Glutamatergic neuron (in vitro differentiated cells): ENCODE measurements at regions not wholly inside any gene's neighbourhood (a gene's known extent, or its start where the extent isn't known, plus 50 kb on each side); places are given as distances from the start of the nearest gene placed in this dataset.

Experiments
- DNase-seq: peaks from one replicate; pipeline ENCODE4 v3.0.0; 2022
- H3K27ac Mint-ChIP-seq: one replicate; pipeline ENCODE4 v1.8.0; 2020; ENCODE audit warnings: mild to moderate bottlenecking, mixed read lengths, inconsistent platforms; ENCODE audit not compliant: unreplicated experiment
- H3K27me3 Mint-ChIP-seq: one replicate; pipeline ENCODE4 v1.8.0; 2020; ENCODE audit warnings: mild to moderate bottlenecking, moderate library complexity, mixed read lengths, inconsistent platforms; ENCODE audit not compliant: unreplicated experiment
- H3K36me3 Mint-ChIP-seq: one replicate; pipeline ENCODE4 v1.8.0; 2020; ENCODE audit warnings: mild to moderate bottlenecking, mixed read lengths, inconsistent platforms; ENCODE audit not compliant: unreplicated experiment
- H3K4me1 Mint-ChIP-seq: one replicate; pipeline ENCODE4 v1.8.0; 2020; ENCODE audit warnings: mild to moderate bottlenecking, low read depth, mixed read lengths, inconsistent platforms; ENCODE audit not compliant: unreplicated experiment
- H3K4me3 Mint-ChIP-seq: one replicate; pipeline ENCODE4 v1.8.0; 2020; ENCODE audit warnings: mild to moderate bottlenecking, mixed read lengths, inconsistent platforms; ENCODE audit not compliant: unreplicated experiment
- H3K9me3 Mint-ChIP-seq: one replicate; pipeline ENCODE4 v1.8.0; 2020; ENCODE audit warnings: mild to moderate bottlenecking, moderate library complexity, mixed read lengths, inconsistent platforms; ENCODE audit not compliant: unreplicated experiment
- TF ChIP-seq, protein P1 (sequence below): fragments of 200-600 bp; sonication (generic); IDR thresholded peaks from one replicate; pipeline ENCODE4 v1.5.0; 2021; ENCODE audit not compliant: partially characterized antibody, unreplicated experiment

DNA sequence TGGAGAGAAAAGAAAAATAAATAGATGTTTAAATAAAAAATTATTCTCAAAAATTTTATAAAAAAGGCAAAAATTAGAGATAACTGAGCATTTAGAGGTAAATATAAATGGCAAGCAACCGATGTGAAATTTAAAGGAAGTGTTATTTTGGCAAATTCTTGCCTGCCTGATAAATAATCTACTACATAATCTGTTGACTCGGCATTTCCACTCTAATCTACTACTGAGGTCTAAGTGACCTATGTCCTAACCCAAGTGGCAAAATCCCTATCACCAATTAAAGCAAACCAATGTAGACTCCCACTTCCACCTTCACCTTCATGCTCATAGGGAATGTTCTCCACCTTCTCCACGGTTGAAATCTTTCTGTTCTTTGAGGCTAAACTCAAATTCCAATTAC, 1124.1 kb upstream of the CDH2 start:
- no peak overlapping the region for H3K4me3 Mint-ChIP-seq
- no peak for DNase-seq
- H3K4me1 Mint-ChIP-seq = no peaks in the 10 kb centered on the region
- TF ChIP-seq, protein P1, sequence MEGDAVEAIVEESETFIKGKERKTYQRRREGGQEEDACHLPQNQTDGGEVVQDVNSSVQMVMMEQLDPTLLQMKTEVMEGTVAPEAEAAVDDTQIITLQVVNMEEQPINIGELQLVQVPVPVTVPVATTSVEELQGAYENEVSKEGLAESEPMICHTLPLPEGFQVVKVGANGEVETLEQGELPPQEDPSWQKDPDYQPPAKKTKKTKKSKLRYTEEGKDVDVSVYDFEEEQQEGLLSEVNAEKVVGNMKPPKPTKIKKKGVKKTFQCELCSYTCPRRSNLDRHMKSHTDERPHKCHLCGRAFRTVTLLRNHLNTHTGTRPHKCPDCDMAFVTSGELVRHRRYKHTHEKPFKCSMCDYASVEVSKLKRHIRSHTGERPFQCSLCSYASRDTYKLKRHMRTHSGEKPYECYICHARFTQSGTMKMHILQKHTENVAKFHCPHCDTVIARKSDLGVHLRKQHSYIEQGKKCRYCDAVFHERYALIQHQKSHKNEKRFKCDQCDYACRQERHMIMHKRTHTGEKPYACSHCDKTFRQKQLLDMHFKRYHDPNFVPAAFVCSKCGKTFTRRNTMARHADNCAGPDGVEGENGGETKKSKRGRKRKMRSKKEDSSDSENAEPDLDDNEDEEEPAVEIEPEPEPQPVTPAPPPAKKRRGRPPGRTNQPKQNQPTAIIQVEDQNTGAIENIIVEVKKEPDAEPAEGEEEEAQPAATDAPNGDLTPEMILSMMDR = no peak
- H3K36me3 Mint-ChIP-seq = no peaks in the 10 kb centered on the region
- no peak overlapping the region for H3K27ac Mint-ChIP-seq
- H3K9me3 Mint-ChIP-seq = no peaks in the 10 kb centered on the region
- no peaks in the 10 kb centered on the region for H3K27me3 Mint-ChIP-seq

DNA sequence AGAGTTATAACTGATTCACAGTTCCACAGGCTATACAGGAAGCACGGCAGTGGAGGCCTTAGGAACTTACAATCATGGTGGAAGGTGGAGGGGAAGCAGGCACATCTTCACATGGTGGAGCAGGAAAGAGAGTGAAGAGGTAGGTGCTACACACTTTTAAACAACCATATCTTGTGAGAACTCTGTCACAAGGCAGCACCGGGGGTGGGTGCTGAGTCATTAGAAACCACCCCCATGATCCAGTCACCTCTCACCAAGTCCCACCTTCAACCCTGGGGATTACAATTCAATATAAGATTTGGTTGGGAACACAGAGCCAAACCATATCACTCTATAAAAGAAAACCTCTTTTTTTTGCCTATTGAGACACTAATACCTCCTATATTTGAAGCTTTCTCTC, 1108.5 kb upstream of the CDH2 start:
- H3K4me3 Mint-ChIP-seq = no peak overlapping the region
- H3K9me3 Mint-ChIP-seq = no peaks in the 10 kb centered on the region
- no peaks in the 10 kb centered on the region for H3K36me3 Mint-ChIP-seq
- no peak overlapping the region for H3K27ac Mint-ChIP-seq
- peaks cover 2% of the 10 kb centered on the region for H3K4me1 Mint-ChIP-seq
- no peaks in the 10 kb centered on the region for H3K27me3 Mint-ChIP-seq
- DNase-seq = no peak
- TF ChIP-seq, protein P1 = no peak

DNA sequence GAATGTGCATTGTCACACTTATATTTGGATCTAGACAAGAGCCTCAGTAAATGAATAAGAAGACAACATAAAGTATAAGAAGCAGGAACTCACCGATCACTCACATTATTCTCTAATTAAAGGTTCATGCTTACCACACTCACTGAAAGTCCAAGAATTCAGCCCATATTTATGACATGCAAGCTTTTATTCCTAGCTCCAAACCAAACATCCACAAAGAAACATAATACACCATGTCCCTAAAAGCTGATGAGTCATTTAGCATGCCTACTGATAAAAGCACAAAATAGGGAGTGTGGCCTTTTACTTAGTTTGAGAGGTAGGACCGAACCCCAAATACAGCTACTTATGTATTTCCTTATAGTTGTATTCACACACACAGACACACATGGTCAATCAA, 1094.6 kb upstream of the CDH2 start:
- Mint-ChIP-seq H3K27me3 (no peaks in the 10 kb centered on the region), H3K9me3 (no peaks in the 10 kb centered on the region), H3K4me3 (no peak overlapping the region), H3K4me1 (no peaks in the 10 kb centered on the region), H3K36me3 (no peaks in the 10 kb centered on the region), H3K27ac (no peak overlapping the region)
- no peak for DNase-seq
- TF ChIP-seq, protein P1 = no peak

DNA sequence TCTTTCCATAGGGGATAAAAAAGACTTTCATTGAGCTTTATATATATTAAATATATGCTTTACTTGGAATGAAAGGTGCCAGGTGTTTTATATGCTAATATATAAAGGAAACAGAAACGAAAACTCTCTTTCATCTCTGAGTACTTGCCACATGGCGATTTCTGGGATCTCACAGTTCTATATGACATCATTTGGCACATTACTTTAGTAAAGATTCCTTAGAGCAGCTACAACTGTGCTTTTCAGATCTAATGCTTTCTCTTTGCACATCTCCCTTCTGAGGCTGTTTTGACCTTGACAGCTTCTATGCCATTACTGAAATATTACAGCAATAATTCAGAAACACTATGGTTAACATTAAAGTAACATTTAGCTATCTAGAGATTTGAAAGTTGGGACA, 1082.9 kb upstream of the CDH2 start:
- no peak for DNase-seq
- H3K27me3 Mint-ChIP-seq = no peaks in the 10 kb centered on the region
- TF ChIP-seq, protein P1 = no peak
- H3K4me3 Mint-ChIP-seq = no peak overlapping the region
- no peak overlapping the region for H3K27ac Mint-ChIP-seq
- peaks cover 4% of the 10 kb centered on the region for H3K9me3 Mint-ChIP-seq
- peaks cover 3% of the 10 kb centered on the region for H3K4me1 Mint-ChIP-seq
- no peaks in the 10 kb centered on the region for H3K36me3 Mint-ChIP-seq

DNA sequence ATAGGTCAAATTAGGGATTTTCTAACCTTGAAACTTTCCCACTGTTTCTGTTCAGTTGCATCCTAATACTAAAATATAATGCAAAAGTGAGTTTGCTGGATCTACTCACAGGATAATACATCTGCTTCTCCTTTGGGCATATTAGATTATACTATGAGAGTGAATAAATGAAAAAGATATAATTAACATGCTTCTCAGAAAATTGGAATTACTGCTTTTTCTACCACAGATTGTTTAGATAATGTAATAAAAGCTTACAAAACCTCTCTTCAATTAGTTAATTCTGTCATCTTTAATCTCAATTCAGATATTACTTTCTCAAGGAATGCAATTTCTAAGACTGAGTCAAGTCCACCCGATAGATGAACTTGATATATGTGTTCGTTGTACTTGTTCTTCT, 1077.2 kb upstream of the CDH2 start:
- TF ChIP-seq, protein P1 = no peak
- Mint-ChIP-seq H3K4me1 (peaks cover 4% of the 10 kb centered on the region), H3K27ac (no peak overlapping the region), H3K9me3 (no peaks in the 10 kb centered on the region), H3K36me3 (no peaks in the 10 kb centered on the region), H3K27me3 (no peaks in the 10 kb centered on the region), H3K4me3 (no peak overlapping the region)
- no peak for DNase-seq
